Nephron progenitor cell (in vitro differentiated cells): ENCODE measurements at regions not wholly inside any gene's neighbourhood (a gene's known extent, or its start where the extent isn't known, plus 50 kb on each side); places are given as distances from the start of the nearest gene placed in this dataset.

Source experiments
- DNase-seq: peaks from one replicate; pipeline ENCODE4 v3.0.0; 2021
- H3K27ac Mint-ChIP-seq: 2 replicates; pipeline ENCODE4 v1.8.0; 2021; ENCODE audit warnings: mild to moderate bottlenecking, moderate library complexity, mixed read lengths
- H3K27me3 Mint-ChIP-seq: 2 replicates; pipeline ENCODE4 v1.8.0; 2021; ENCODE audit warnings: mild to moderate bottlenecking, low read depth, mixed read lengths; ENCODE audit not compliant: poor library complexity
- H3K36me3 Mint-ChIP-seq: 2 replicates; pipeline ENCODE4 v1.8.0; 2021; ENCODE audit warnings: low read depth, mixed read lengths
- H3K4me1 Mint-ChIP-seq: 2 replicates; pipeline ENCODE4 v1.8.0; 2021; ENCODE audit warnings: mixed read lengths
- H3K4me3 Mint-ChIP-seq: 2 replicates; pipeline ENCODE4 v1.8.0; 2021; ENCODE audit warnings: mild to moderate bottlenecking, moderate library complexity, mixed read lengths
- H3K9me3 Mint-ChIP-seq: 2 replicates; pipeline ENCODE4 v1.8.0; 2021; ENCODE audit warnings: mild to moderate bottlenecking, moderate library complexity, mixed read lengths
- CTCF ChIP-seq: fragments of 200-600 bp; sonication (generic); IDR thresholded peaks from 2 replicates; pipeline ENCODE4 v1.5.0; 2021; ENCODE audit warnings: antibody characterized with exemption

- Mint-ChIP-seq H3K9me3 (no peaks in the 10 kb centered on the region), H3K36me3 (peaks cover 11% of the 10 kb centered on the region), H3K27ac (no peak overlapping the region), H3K4me1 (no peaks in the 10 kb centered on the region), H3K27me3 (peaks cover 3% of the 10 kb centered on the region), H3K4me3 (no peak overlapping the region)
- no peak for TF ChIP-seq CTCF
- DNase-seq: no peak
These were observed 59.6 kb upstream of the CENPW start for GRCh38 chr6:126280287-126280686.

GRCh38 chr6:126285871-126286365 is 54.0 kb upstream of the CENPW start:
- Mint-ChIP-seq H3K4me3 (no peak overlapping the region), H3K4me1 (peaks cover 17% of the 10 kb centered on the region), H3K27ac (peak overlapping the region; percentile 90), H3K27me3 (no peaks in the 10 kb centered on the region), H3K36me3 (peaks cover 11% of the 10 kb centered on the region), H3K9me3 (no peaks in the 10 kb centered on the region)
- no peak for DNase-seq
- TF ChIP-seq CTCF: no peak
